B cell (primary cell): ENCODE measurements at regions not wholly inside any gene's neighbourhood (a gene's known extent, or its start where the extent isn't known, plus 50 kb on each side); places are given as distances from the start of the nearest gene placed in this dataset.

ENCODE experiments used
- ATAC-seq: fragments of 200-7000 bp; cut with Tn5 transposase; one replicate; pipeline ENCODE4 v1.10.0; 2021; ENCODE audit warnings: low read depth, mild to moderate bottlenecking, moderate number of reproducible peaks, moderate library complexity
- CTCF ChIA-PET: fragments of 350-600 bp; sonication (Branson Sonifier 250); formaldehyde crosslinking; loops from one replicate; lab custom pipeline; 2021; ENCODE audit warnings: antibody characterized with exemption, inconsistent platforms; lab: Charles Lee
- POLR2A ChIA-PET: fragments of 350-600 bp; sonication (Branson Sonifier 250); formaldehyde crosslinking; loops from one replicate; lab custom pipeline; 2021; ENCODE audit warnings: antibody characterized with exemption; lab: Charles Lee
- DNase-seq: peaks from one replicate; pipeline ENCODE4 v3.0.0; 2013
- H2AFZ ChIP-seq: 2 replicates; pipeline ENCODE4 v1.6.1; 2012; ENCODE audit warnings: mild to moderate bottlenecking, low read depth, low read length; ENCODE audit not compliant: insufficient read depth, poor library complexity, severe bottlenecking
- H3K27ac ChIP-seq, 2 donors: 1 replicate in 1 of 2; 2 replicates in 1 of 2; pipeline ENCODE4 v1.5.1; 2012 to 2013; ENCODE audit warnings: low read length in 2 of 2, mild to moderate bottlenecking in 2 of 2, moderate library complexity in 1 of 2
- H3K27me3 ChIP-seq, 4 experiments: fragments of 200-600 bp in 1 of 4; sonication (generic) in 1 of 4; replicated peaks in 1 of 4; 1 replicate in 2 of 4; 2 replicates in 2 of 4; pipeline versions ENCODE4 v1.6.1 to v1.7.0; 2013 to 2016; ENCODE audit warnings: low read length in 3 of 4, mild to moderate bottlenecking in 2 of 4, mixed read lengths in 1 of 4, moderate library complexity in 1 of 4; ENCODE audit not compliant: insufficient read depth in 4 of 4, control insufficient read depth in 3 of 4; ENCODE audit errors: control extremely low read depth in 1 of 4
- H3K36me3 ChIP-seq, 2 experiments: replicated peaks in 1 of 2; 1 replicate in 1 of 2; 2 replicates in 1 of 2; pipeline versions ENCODE4 v1.6.1 to v1.7.1; 2013; ENCODE audit warnings: low read length in 1 of 2; ENCODE audit not compliant: insufficient read depth in 2 of 2, control insufficient read depth in 1 of 2; ENCODE audit errors: control extremely low read depth in 1 of 2, extremely low read depth in 1 of 2
- H3K4me1 ChIP-seq, 2 donors: fragments of 200-600 bp in 1 of 2; sonication (generic) in 1 of 2; 1 replicate in 1 of 2; 2 replicates in 1 of 2; pipeline versions ENCODE4 v1.5.1 to v1.6.1; 2013 to 2017; ENCODE audit warnings: low read length in 2 of 2; ENCODE audit not compliant: control insufficient read depth in 2 of 2, insufficient read depth in 2 of 2
- H3K4me2 ChIP-seq: replicated peaks from 2 replicates; pipeline ENCODE3; 2012; ENCODE audit warnings: mild to moderate bottlenecking, low read depth, low read length; ENCODE audit not compliant: poor library complexity, severe bottlenecking
- H3K4me3 ChIP-seq, 5 experiments: fragments of 200-600 bp in 1 of 5; sonication (generic) in 1 of 5; 1 replicate in 3 of 5; 2 replicates in 2 of 5; pipeline versions ENCODE4 v1.5.1 to v1.7.0; 2011 to 2016; ENCODE audit warnings: low read length in 4 of 5, mild to moderate bottlenecking in 4 of 5, low read depth in 2 of 5, control low read depth in 1 of 5, moderate library complexity in 1 of 5; ENCODE audit not compliant: insufficient read depth in 1 of 5; ENCODE audit errors: control extremely low read depth in 1 of 5, extremely low read depth in 1 of 5
- H3K79me2 ChIP-seq: fragments of 200-600 bp; sonication (generic); one replicate; pipeline ENCODE4 v1.6.0; 2016; ENCODE audit warnings: low read length; ENCODE audit not compliant: control insufficient read depth, insufficient read depth
- H3K9ac ChIP-seq: fragments of 200-600 bp; sonication (generic); 2 replicates; pipeline ENCODE4 v1.6.1; 2017; ENCODE audit warnings: mild to moderate bottlenecking, low read length, moderate library complexity
- H3K9me3 ChIP-seq, 3 donors: one replicate each; pipeline versions ENCODE4 v1.6.1 to v1.7.1; 2013; ENCODE audit warnings: low read length in 2 of 3; ENCODE audit not compliant: control insufficient read depth in 2 of 3, insufficient read depth in 1 of 3; ENCODE audit errors: control extremely low read depth in 1 of 3
- H4K20me1 ChIP-seq: 2 replicates; pipeline ENCODE4 v1.6.0; 2012; ENCODE audit warnings: mild to moderate bottlenecking, low read length; ENCODE audit not compliant: insufficient read depth, control insufficient read depth, poor library complexity, severe bottlenecking
- H3K27ac Mint-ChIP-seq: one replicate; pipeline ENCODE4 v1.8.0; 2021; ENCODE audit warnings: mixed read lengths
- H3K27me3 Mint-ChIP-seq: one replicate; pipeline ENCODE4 v1.8.0; 2021; ENCODE audit warnings: mixed read lengths
- H3K4me1 Mint-ChIP-seq: one replicate; pipeline ENCODE4 v1.8.0; 2021; ENCODE audit warnings: mixed read lengths
- H3K4me3 Mint-ChIP-seq: one replicate; pipeline ENCODE4 v1.8.0; 2021; ENCODE audit warnings: mixed read lengths
- H3K9me3 Mint-ChIP-seq: one replicate; pipeline ENCODE4 v1.8.0; 2022; ENCODE audit warnings: mixed read lengths; ENCODE audit not compliant: insufficient read depth
- EZH2 ChIP-seq: IDR thresholded peaks from 2 replicates; pipeline ENCODE4 v1.6.1; 2012; ENCODE audit warnings: borderline replicate concordance, low read depth, mild to moderate bottlenecking, moderate library complexity, low read length; ENCODE audit not compliant: insufficient read depth, poor library complexity, severe bottlenecking
- WGBS: methylation state at CpG from one replicate; pipeline ENCODE4 v1.1.5; 2013; ENCODE audit warnings: missing lambda C conversion rate; ENCODE audit not compliant: insufficient coverage; 5-methylcytosine and 5-hydroxymethylcytosine counted together
- intact Hi-C: fragments of 100-400 bp; cut with micrococcal nuclease; formaldehyde crosslinking; loops from one replicate; pipeline ENCODE4 v1.10.0; 2022
- TF ChIP-seq, protein P1 (sequence below): fragments of 200-600 bp; IDR thresholded peaks from one replicate; pipeline ENCODE4 v1.8.0; 2022; ENCODE audit warnings: antibody characterized with exemption, mild to moderate bottlenecking

- Mint-ChIP-seq H3K27me3 (peaks cover 4% of the 10 kb centered on the region), H3K4me1 (peaks cover 2% of the 10 kb centered on the region), H3K4me3 (no peak overlapping the region), H3K9me3 (no peaks in the 10 kb centered on the region), H3K27ac (no peak overlapping the region)
- TF ChIP-seq, protein P1, sequence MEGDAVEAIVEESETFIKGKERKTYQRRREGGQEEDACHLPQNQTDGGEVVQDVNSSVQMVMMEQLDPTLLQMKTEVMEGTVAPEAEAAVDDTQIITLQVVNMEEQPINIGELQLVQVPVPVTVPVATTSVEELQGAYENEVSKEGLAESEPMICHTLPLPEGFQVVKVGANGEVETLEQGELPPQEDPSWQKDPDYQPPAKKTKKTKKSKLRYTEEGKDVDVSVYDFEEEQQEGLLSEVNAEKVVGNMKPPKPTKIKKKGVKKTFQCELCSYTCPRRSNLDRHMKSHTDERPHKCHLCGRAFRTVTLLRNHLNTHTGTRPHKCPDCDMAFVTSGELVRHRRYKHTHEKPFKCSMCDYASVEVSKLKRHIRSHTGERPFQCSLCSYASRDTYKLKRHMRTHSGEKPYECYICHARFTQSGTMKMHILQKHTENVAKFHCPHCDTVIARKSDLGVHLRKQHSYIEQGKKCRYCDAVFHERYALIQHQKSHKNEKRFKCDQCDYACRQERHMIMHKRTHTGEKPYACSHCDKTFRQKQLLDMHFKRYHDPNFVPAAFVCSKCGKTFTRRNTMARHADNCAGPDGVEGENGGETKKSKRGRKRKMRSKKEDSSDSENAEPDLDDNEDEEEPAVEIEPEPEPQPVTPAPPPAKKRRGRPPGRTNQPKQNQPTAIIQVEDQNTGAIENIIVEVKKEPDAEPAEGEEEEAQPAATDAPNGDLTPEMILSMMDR = no peak
- no peak for TF ChIP-seq EZH2
- intact Hi-C loops = no loop called here
- Histone ChIP-seq H3K27ac (no peak overlapping the region), H3K9ac (no peak overlapping the region), H3K4me2 (no peak overlapping the region), H2AFZ (no peak overlapping the region), H3K4me1 (peaks cover 5% of the 10 kb centered on the region in 2 donors), H3K36me3 (no peaks in the 10 kb centered on the region), H3K27me3 (peaks cover 0 to 7% (median 0%) of the 10 kb centered on the region in 4 experiments), H3K9me3 (no peaks in the 10 kb centered on the region), H3K79me2 (no peaks in the 10 kb centered on the region), H4K20me1 (no peaks in the 10 kb centered on the region), H3K4me3 (no peak overlapping the region)
- ATAC-seq = no peak
- POLR2A ChIA-PET = no interaction called here
- CTCF ChIA-PET = no interaction called here
- no peak for DNase-seq
- WGBS = 29% methylated on average over 1 of the region's 2 CpGs
These were observed 313.2 kb downstream of the ENC1 start for GRCh38 chr5:74327339-74327685.

GRCh38 chr5:74326571-74327338, 313.8 kb downstream of the ENC1 start:
- H3K9me3 Mint-ChIP-seq = no peaks in the 10 kb centered on the region
- Histone ChIP-seq H3K79me2 (no peaks in the 10 kb centered on the region), H3K9ac (no peak overlapping the region), H3K9me3 (no peaks in the 10 kb centered on the region), H3K36me3 (no peaks in the 10 kb centered on the region), H4K20me1 (no peaks in the 10 kb centered on the region), H2AFZ (no peak overlapping the region), H3K27ac (no peak overlapping the region), H3K4me3 (no peak overlapping the region), H3K4me2 (no peak overlapping the region), H3K27me3 (peaks cover 0 to 4% (median 0%) of the 10 kb centered on the region in 4 experiments), H3K4me1 (peaks cover 5% of the 10 kb centered on the region in 2 donors)
- CTCF ChIA-PET = no interaction called here
- no peak overlapping the region for H3K4me3 Mint-ChIP-seq
- ATAC-seq = no peak
- peaks cover 2% of the 10 kb centered on the region for H3K4me1 Mint-ChIP-seq
- POLR2A ChIA-PET = no interaction called here
- no peak overlapping the region for H3K27ac Mint-ChIP-seq
- peaks cover 4% of the 10 kb centered on the region for H3K27me3 Mint-ChIP-seq
- WGBS = 39% methylated on average over 6 of the region's 6 CpGs
- intact Hi-C loops = no loop called here
- no peak for DNase-seq
- TF ChIP-seq EZH2 = no peak
- TF ChIP-seq, protein P1 = no peak
